Neural cell (in vitro differentiated cells): ENCODE measurements at regions not wholly inside any gene's neighbourhood (a gene's known extent, or its start where the extent isn't known, plus 50 kb on each side); places are given as distances from the start of the nearest gene placed in this dataset.

Experiments used
- H2AFZ ChIP-seq: fragments of 200-600, 300-800 bp; sonication (generic), shearing (Covaris generic); 2 replicates; pipeline ENCODE4 v1.6.0; 2014; ENCODE audit warnings: low read depth, mild to moderate bottlenecking, antibody characterized with exemption, low read length, moderate library complexity
- H3F3A ChIP-seq: fragments of 200-600 bp; shearing (Covaris generic); 2 replicates; pipeline ENCODE4 v1.6.1; 2016; ENCODE audit warnings: mild to moderate bottlenecking, moderate library complexity, mixed read lengths, antibody characterized with exemption, low read length; ENCODE audit not compliant: insufficient read depth, poor library complexity, severe bottlenecking
- H3K27ac ChIP-seq: fragments of 200-600, 300-800 bp; sonication (generic), shearing (Covaris generic); 2 replicates; pipeline ENCODE4 v1.5.1; 2014; ENCODE audit warnings: mild to moderate bottlenecking, low read length, moderate library complexity
- H3K27me3 ChIP-seq: fragments of 300-800, 200-600 bp; sonication (generic), shearing (Covaris generic); 2 replicates; pipeline ENCODE4 v1.6.0; 2014; ENCODE audit warnings: mild to moderate bottlenecking, low read depth, low read length, moderate library complexity; ENCODE audit not compliant: insufficient read depth
- H3K36me3 ChIP-seq: fragments of 300-800, 200-600 bp; sonication (generic), shearing (Covaris generic); 2 replicates; pipeline ENCODE4 v1.5.1; 2014; ENCODE audit warnings: mild to moderate bottlenecking, antibody characterized with exemption, low read length, moderate library complexity; ENCODE audit not compliant: insufficient read depth
- H3K4me2 ChIP-seq: fragments of 300-800, 200-600 bp; sonication (generic), shearing (Covaris generic); 2 replicates; pipeline ENCODE4 v1.6.0; 2014; ENCODE audit warnings: mild to moderate bottlenecking, low read length
- H3K4me3 ChIP-seq: fragments of 300-800, 200-600 bp; sonication (generic), shearing (Covaris generic); 2 replicates; pipeline ENCODE4 v1.5.1; 2014; ENCODE audit warnings: mild to moderate bottlenecking, low read length, moderate library complexity
- H3K79me2 ChIP-seq: fragments of 200-600 bp; shearing (Covaris generic); replicated peaks from 2 replicates; pipeline ENCODE4 v1.6.0; 2014; ENCODE audit warnings: mild to moderate bottlenecking, low read length, moderate library complexity; ENCODE audit not compliant: insufficient read depth
- H3K9ac ChIP-seq: fragments of 300-800, 200-600 bp; sonication (generic), shearing (Covaris generic); 2 replicates; pipeline ENCODE4 v1.6.1; 2016; ENCODE audit warnings: mild to moderate bottlenecking, low read length, mixed read lengths
- H3K9me2 ChIP-seq: fragments of 200-600 bp; shearing (Covaris generic); 2 replicates; pipeline ENCODE4 v1.6.1; 2016; ENCODE audit warnings: mild to moderate bottlenecking, low read length, mixed read lengths; ENCODE audit not compliant: insufficient read depth
- H3K9me3 ChIP-seq: fragments of 200-600, 300-800 bp; sonication (generic), shearing (Covaris generic); 2 replicates; pipeline ENCODE4 v1.6.1; 2016; ENCODE audit warnings: mild to moderate bottlenecking, mixed run types, low read length, moderate library complexity, mixed read lengths
- H4K20me1 ChIP-seq: fragments of 200-600 bp; shearing (Covaris generic); 2 replicates; pipeline ENCODE4 v1.6.1; 2016; ENCODE audit warnings: mild to moderate bottlenecking, mixed run types; ENCODE audit not compliant: insufficient read depth
- EP300 ChIP-seq: fragments of 450-650 bp; conservative IDR thresholded peaks from 2 replicates; pipeline ENCODE4 v1.6.1; 2014; ENCODE audit warnings: antibody characterized with exemption, mild to moderate bottlenecking, moderate library complexity; ENCODE audit not compliant: poor library complexity, severe bottlenecking
- EZH2 ChIP-seq: fragments of 200-600, 300-800 bp; shearing (Covaris generic), sonication (generic); IDR thresholded peaks from 2 replicates; pipeline ENCODE4 v1.6.1; 2014; ENCODE audit warnings: antibody characterized with exemption, low read length, borderline replicate concordance, mild to moderate bottlenecking; ENCODE audit not compliant: insufficient read depth, poor library complexity, severe bottlenecking
- MXI1 ChIP-seq: fragments of 450-650 bp; conservative IDR thresholded peaks from 2 replicates; pipeline ENCODE4 v1.6.1; 2014; ENCODE audit warnings: antibody characterized with exemption, mild to moderate bottlenecking; ENCODE audit not compliant: poor library complexity, severe bottlenecking
- POLR2AphosphoS5 ChIP-seq: IDR thresholded peaks from 2 replicates; pipeline ENCODE4 v1.6.1; 2012
- RAD21 ChIP-seq: fragments of 450-650 bp; conservative IDR thresholded peaks from 2 replicates; pipeline ENCODE4 v1.6.1; 2014; ENCODE audit warnings: antibody characterized with exemption, mild to moderate bottlenecking, moderate library complexity
- REST ChIP-seq: IDR thresholded peaks from 2 replicates; pipeline ENCODE4 v1.6.1; 2012; ENCODE audit warnings: borderline replicate concordance
- SMC3 ChIP-seq: fragments of 450-650 bp; conservative IDR thresholded peaks from 2 replicates; pipeline ENCODE4 v1.6.1; 2014; ENCODE audit warnings: antibody characterized with exemption, mild to moderate bottlenecking, moderate library complexity; ENCODE audit not compliant: poor library complexity
- TAF1 ChIP-seq: IDR thresholded peaks from 2 replicates; pipeline ENCODE4 v1.6.1; 2012; ENCODE audit warnings: low read depth
- TF ChIP-seq, protein P1 (sequence below): fragments of 450-650 bp; IDR thresholded peaks from 2 replicates; pipeline ENCODE4 v1.5.1; 2014; ENCODE audit warnings: antibody characterized with exemption, mild to moderate bottlenecking, moderate library complexity; ENCODE audit not compliant: poor library complexity, severe bottlenecking

DNA sequence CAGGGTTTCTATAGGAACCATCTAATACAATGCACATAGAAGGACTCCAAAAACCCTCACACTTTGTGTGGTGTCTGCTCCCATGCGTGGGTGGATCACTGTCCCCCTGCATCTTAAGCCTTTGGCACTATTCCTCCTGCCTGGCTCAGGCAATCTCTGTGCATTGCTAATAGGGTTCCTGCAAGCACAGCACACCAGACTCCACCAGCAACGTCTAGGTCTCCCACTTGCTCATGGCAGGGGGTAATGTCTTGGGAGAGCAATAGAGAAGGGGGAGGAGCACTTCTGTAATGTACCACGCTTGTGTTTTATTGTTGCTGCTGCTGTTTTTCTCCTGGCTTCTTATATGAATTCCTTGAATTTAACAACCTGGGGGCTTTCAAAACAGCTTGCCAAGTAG lies 182.6 kb upstream of the GLRA1 start:
- no peaks in the 10 kb centered on the region for H3K27me3 ChIP-seq
- H3K27ac ChIP-seq = peak overlapping the region; percentile 21
- H2AFZ ChIP-seq = no peak overlapping the region
- H3K9me3 ChIP-seq = no peaks in the 10 kb centered on the region
- no peak for TF ChIP-seq RAD21
- TF ChIP-seq POLR2AphosphoS5 = peak; percentile 43
- H3K79me2 ChIP-seq = no peaks in the 10 kb centered on the region
- no peaks in the 10 kb centered on the region for H3K9me2 ChIP-seq
- H3K9ac ChIP-seq = no peak overlapping the region
- no peak overlapping the region for H3K4me2 ChIP-seq
- no peaks in the 10 kb centered on the region for H4K20me1 ChIP-seq
- no peaks in the 10 kb centered on the region for H3K36me3 ChIP-seq
- H3K4me3 ChIP-seq = no peak overlapping the region
- no peaks in the 10 kb centered on the region for H3F3A ChIP-seq

GRCh38 chr5:152106571-152106970 lies 181.9 kb upstream of the GLRA1 start:
- Histone ChIP-seq H3K79me2 (no peaks in the 10 kb centered on the region), H2AFZ (no peak overlapping the region), H3K27ac (no peak overlapping the region), H4K20me1 (no peaks in the 10 kb centered on the region), H3K27me3 (no peaks in the 10 kb centered on the region), H3K9me2 (no peaks in the 10 kb centered on the region), H3K36me3 (no peaks in the 10 kb centered on the region), H3K4me2 (no peak overlapping the region), H3K4me3 (no peak overlapping the region), H3F3A (no peaks in the 10 kb centered on the region), H3K9ac (no peak overlapping the region), H3K9me3 (no peaks in the 10 kb centered on the region)
- TF ChIP-seq TAF1 = no peak
- TF ChIP-seq EZH2 = no peak
- TF ChIP-seq POLR2AphosphoS5 = no peak
- TF ChIP-seq, protein P1, sequence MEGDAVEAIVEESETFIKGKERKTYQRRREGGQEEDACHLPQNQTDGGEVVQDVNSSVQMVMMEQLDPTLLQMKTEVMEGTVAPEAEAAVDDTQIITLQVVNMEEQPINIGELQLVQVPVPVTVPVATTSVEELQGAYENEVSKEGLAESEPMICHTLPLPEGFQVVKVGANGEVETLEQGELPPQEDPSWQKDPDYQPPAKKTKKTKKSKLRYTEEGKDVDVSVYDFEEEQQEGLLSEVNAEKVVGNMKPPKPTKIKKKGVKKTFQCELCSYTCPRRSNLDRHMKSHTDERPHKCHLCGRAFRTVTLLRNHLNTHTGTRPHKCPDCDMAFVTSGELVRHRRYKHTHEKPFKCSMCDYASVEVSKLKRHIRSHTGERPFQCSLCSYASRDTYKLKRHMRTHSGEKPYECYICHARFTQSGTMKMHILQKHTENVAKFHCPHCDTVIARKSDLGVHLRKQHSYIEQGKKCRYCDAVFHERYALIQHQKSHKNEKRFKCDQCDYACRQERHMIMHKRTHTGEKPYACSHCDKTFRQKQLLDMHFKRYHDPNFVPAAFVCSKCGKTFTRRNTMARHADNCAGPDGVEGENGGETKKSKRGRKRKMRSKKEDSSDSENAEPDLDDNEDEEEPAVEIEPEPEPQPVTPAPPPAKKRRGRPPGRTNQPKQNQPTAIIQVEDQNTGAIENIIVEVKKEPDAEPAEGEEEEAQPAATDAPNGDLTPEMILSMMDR = no peak
- no peak for TF ChIP-seq REST
- no peak for TF ChIP-seq MXI1
- no peak for TF ChIP-seq EP300
- TF ChIP-seq RAD21 = no peak
- TF ChIP-seq SMC3 = no peak

GRCh38 chr5:152105085-152105484 lies 180.4 kb upstream of the GLRA1 start:
- no peaks in the 10 kb centered on the region for H3K79me2 ChIP-seq
- TF ChIP-seq MXI1 = no peak

More at GRCh38 chr5:152105085-152105484, 180.4 kb upstream of the GLRA1 start:
- Histone ChIP-seq H3K4me3 (no peak overlapping the region), H3K9me2 (no peaks in the 10 kb centered on the region), H3K9ac (no peak overlapping the region), H2AFZ (no peak overlapping the region), H3F3A (no peaks in the 10 kb centered on the region), H3K36me3 (no peaks in the 10 kb centered on the region), H3K9me3 (no peaks in the 10 kb centered on the region), H4K20me1 (no peaks in the 10 kb centered on the region), H3K4me2 (no peak overlapping the region), H3K27ac (no peak overlapping the region), H3K27me3 (no peaks in the 10 kb centered on the region)
